NCI-H2196 treated with DMSO at 0.1 percent for 48 hours (cell line): ENCODE measurements at regions not wholly inside any gene's neighbourhood (a gene's known extent, or its start where the extent isn't known, plus 50 kb on each side); places are given as distances from the start of the nearest gene placed in this dataset.
"Not testable (repeated sequence)": the region's sequence is repeated elsewhere in the genome, so short reads cannot be mapped to it uniquely, and the experiment has no call there.

Experiments used
- DNase-seq: peaks from one replicate; lab custom pipeline; 2025; ENCODE audit not compliant: unreplicated experiment; lab: John Stamatoyannopoulos, UW

DNA sequence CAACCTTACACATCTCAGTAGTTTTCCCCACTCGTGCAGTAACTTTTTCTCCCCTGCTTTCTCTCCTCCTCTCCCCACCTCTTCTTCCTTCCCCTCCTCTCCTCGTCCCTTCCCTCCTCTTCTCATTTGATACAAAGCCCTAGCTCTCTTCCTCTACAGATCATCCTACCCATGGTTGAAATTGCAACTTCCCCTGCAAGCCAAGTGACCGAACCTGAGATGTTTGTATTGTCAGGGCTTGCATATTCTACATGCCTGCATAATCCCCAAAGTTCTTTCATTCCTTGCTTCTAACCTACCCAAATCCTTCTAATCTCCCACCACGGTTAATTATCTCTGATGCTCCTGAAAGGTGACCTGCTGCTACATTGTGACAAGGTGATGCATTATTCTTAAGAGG lies 408.6 kb upstream of the AMELY start:
- DNase-seq: not testable (repeated sequence)

DNA sequence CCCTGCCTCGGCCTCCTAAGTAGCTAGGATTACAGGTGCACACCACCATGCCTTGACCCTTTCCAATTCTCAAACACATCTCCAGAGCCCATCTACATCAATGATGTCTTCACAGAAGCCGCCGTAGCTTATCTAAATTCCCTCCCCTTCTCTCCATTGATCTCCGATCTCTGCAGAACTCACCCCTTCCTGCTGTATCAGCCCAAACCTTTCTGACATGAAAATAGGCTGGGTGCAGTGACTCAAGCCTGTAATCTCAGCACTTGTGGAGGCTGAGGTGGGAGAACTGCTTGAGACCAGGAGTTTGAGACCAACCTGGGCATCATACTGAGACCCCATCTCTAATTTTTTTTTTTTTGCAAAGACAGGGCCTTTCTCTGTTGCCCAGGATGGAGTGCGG lies 406.6 kb upstream of the AMELY start:
- DNase-seq: no peak

DNA sequence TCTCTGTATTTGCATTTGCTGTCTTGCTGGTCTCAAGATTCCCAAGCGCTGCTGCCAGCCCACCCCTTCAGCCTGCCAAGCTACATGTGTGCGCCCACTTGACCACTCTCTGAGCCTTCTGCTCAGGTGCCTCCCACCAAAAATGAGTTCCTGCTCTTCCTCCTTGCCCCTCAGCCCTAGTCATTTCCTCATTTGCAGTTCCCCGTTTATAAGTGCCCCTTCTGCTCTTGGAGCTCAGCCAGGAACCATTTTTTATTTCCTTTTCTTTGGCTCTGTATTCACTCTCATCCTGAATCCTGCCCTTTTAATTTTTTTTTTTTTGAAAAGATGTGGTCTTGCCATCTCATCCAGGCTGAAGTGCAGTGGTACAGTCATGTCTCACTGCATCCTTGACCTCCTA lies 406.0 kb upstream of the AMELY start:
- DNase-seq: no peak

DNA sequence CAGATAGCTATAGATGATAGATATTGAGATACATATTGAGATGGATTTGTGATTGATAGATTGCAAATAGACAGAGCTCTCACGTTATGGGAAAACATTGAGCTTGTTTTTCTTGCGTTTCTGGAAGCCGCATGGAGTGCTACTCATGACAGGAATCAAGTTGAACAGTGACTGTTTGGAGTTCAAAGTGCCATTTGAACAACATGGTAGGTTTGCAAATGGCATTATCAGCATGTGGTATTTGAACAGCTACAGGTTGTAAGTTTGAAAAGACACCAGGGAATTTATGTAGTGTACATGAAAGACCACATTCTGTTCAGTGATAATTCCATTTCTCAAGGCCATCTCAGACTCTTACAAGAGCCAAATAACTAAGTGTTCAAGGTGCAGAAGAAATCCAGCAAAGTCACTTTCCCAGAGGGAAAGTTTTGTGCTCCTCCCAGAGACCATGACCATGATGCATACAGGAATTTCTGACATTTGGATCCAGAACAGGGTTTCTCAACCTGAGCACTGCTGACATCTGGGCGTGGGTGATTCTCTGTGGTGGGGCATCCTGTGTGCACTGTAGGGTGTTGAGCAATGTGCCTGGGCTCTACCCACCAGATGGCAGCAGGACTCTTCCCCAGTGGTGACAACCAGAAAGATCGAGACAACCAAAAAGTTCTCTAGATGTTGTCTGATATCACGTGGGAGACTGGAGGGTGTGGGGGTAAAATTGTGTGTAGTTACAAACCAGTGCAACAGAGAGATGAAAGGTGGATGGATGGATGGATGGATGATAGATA lies 399.1 kb upstream of the AMELY start:
- DNase-seq: no peak

DNA sequence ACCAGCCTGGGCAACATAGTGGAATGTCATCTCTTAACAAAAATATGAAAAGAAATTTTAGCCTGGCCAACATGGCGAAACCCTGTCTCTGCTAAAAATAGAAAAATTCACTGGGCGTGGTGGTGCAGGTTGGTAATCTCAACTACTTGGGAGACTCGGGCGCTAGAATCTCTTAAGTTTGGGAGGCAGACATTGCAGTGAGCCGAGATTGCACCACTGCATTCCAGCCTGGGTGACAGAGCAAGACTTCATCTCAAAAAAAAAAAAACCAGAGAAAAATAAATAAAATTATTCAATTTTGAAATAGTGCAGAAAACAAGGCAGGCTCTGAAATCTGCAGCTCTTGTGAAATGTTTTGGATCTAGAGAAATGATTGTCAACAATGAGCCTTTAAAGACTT lies 397.3 kb upstream of the AMELY start:
- no peak for DNase-seq

DNA sequence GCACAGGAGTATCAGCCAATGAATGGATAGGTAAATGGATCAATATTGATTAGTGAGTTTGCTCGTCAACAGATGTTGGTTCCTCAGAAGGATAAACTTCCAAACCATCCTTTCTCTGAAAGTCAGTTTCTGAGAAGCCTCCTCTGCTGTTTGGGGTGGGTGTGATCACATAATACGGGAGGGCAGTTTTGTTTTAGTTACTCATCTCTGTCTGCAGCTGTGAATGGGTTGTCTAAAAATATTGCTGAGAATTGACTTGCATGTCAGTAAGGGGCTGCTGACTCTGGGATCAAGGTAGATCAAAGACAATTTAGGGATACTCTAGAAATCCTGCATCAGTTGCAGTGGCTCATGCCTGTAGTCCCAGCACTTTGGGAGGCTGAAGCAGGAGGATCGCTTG lies 390.8 kb upstream of the AMELY start:
- DNase-seq: no peak

DNA sequence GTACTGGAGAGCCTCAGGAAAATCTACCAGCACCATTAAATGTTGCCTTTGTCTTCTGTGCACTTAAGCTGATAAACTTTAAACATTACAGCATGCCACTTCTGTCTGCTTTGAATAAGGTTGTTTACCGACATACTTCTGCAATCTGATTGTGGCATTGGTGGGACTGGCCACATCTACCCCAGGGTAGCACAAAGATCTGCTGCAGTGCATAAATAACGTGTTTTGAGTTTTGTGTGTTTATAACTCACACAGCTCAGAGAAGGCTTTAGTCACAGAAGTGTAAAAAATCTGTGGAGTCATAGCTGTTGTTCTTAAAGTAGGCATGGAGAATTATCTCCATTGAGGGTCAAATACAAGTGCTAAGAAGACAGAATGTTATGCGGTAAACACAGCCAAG lies 388.4 kb upstream of the AMELY start:
- no peak for DNase-seq

DNA sequence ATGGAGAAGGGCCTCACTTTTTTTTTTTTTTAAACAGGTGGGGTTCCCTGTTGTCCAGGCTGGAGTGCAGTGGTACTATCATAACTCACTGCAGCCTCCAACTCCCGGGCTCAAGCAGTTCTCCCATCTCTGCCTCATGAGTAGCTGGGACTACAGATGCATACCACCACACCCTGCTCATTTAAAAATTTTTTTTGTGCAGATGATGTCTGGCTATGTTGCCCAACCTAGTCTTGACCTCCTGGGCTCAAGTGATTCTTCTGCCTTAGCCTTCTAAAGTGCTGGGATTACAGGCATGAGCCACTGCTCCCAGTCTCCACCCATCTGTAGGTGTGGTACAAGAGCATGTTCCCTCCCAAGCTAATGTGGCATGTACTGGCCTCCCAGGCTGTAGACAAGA lies 380.6 kb upstream of the AMELY start:
- no peak for DNase-seq

DNA sequence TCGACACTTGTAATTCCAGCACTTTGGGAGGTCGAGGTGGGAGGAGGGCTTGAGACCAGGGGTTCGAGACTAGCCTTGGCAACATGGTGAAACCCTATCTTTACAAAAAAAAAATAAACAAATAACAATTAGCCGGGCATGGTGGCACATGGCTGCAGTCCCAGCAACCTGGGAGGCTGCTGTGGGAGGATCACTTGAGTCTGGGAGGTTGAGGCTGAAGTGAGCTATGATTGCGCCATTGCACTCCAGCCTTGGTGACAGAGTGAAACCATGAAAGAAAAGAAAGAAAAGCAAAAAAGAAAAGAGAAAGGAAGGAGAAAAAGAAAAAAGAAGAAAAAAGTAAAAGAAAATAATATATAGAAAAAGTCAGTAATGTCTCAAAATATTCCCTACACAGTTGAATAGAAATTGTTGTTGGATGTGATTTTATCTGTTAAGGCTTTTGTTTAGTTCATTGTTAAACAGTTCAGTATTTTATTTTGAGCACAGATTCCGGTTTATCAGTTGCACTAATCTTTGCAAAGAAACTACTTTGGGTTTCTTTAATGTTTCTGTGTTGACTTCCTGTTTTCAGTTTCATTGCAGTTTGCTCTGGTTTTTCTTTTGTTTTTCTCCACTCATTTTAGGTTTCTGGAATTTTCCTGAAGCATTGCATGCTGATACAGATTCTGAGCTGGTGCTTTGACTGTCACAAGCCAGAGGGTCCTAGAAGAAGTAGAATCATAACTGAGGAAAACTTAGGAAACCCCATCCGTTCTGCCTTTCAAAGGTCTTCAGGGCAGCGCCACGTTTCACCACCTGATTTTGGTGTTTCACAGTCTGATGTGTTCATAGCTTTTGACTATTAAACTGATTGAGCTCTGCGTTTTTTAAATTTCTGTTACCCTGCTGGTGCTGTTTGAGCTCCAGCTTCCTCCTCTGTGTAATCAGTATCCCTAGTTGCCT lies 378.6 kb upstream of the AMELY start:
- DNase-seq: no peak

DNA sequence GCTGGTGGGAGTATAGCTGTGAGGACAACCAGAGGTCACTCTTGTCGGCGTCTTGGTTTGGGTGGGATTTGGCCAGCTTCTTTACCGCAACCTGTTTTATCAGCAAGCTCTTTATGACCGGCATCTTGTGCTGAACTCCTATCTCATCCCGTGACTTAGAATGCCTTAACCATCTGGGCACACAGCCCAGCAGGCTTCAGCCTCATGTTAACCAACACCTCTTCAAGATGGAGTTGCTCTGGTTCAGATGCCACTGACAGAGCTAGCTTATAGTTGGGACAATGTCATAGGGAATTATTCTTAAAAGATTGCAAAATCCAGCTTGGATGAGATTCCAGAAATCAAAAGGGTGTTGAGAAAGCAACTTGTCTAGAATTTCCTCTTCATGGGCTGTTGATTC lies 377.1 kb upstream of the AMELY start:
- DNase-seq: no peak

DNA sequence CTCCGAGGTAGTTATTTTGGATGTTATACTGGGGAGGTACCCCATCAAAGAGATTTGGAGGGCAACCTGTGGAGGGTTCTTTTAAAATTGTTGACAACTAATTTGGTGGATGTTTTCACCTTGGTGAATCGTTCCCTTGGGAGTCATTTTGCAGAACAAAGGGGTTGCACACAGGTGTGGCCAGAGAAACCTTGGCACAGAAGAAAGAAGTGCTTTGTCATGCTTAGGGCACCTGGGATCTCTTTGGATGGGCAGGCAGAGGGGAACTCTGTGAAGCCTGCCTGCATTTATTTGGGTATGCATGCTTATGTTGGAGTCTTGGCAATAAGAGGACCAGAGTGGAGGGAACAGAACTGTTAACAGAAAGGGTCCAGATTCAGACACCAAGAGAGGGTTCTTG lies 376.4 kb upstream of the AMELY start:
- not testable (repeated sequence) for DNase-seq

DNA sequence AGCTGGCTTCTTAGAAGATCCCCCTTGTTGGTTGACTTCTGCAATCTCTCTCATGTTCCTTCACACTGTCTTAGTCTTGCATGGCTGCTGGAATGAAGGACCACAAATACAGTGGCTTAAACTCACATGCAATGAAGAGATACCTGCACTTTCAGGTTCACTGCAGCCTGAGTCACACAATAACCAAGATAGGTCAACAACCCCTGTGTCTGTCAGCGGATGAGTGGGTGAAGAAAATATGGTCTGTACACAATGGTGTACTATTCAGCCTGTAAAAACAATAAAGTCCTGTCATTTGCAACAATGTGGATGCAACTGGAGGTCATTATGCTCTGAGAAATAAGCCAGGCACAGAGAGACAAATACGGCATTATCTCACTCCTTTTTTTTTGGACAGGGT lies 373.8 kb upstream of the AMELY start:
- no peak for DNase-seq

DNA sequence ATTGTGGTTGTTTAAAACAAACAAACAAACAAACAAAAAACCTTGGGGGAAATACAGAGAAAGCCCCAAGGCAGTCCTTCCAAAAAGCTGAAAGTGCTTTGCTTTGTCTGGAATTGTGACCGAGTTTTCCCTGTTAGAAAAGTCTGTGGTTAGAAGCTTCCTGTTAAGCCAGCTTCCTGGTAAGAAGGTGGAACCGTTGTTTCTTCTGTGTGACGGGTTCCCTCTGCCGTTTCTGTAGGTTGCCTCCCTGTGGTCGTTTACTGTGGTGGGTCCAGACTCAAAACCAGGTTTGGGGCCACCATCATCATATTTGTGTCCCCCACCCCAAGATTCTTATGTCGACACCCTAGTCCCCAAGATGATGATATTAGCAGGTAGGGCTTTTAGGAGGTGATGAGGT lies 371.4 kb upstream of the AMELY start:
- no peak for DNase-seq

DNA sequence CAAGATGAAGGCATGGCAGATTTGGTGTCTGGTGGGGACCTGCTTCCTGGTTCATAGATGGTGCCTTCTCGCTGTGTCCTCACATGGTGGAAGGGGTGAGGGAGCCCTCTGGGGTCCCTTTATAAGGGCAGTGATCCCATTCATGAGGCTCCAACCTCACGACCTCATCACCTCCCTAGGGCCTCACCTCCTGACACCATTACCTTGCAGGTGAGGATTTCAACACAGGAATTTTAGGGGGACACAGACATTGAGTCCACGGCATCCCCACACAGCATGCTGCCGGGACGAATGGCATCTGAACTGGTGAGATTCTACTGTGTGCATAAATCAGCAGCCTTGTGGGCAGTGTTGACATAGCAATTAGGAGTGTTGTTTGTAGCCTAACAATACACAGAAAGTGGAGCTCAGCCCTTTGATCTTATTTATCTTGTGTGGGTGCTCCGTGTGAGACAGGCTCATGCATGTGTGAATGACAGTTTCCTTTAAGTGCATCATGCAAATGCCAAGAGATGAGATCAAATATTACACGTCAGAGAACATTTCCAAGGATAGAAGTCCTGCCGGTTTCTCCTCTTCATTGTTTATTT lies 368.7 kb upstream of the AMELY start:
- not testable (repeated sequence) for DNase-seq

DNA sequence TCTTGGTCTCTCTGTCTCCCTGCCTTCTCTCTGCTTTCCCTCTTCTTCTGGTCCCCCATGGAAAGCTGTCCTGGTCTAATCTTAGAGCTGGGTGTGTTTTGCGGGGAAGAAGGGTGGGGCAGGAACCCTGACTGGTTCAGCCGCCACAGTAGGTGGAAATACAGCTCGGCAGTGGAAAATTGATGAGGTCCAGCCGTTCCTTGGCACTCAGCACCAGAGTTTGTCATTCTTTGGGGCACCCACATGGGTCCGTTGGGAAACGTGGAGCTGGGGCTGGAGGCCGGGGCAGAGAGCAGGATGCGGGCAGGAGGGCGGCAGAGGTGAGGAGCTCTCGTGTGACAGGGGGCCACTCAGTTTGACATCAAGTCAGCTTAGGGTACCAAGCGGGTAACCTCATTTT lies 364.2 kb upstream of the AMELY start:
- no peak for DNase-seq

DNA sequence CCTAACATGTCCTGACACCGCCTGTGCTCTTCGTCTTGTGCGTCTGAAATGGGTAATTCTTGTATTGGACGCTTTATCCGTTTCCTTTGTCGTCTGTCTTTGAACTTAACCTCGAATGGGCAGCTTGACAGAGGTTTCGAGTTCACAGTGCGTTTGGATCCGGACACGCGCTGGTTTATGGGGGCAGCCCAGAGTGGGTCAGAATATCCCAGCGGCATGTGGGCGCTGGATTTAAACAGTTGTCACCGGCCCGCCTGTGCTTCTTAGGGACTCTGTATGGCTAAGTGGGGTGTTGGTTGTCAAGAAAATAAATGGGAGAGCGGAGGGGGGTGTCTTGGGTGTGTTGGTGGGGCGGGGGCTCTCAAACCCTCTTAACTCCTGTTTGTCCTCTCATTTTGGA lies 363.5 kb upstream of the AMELY start:
- DNase-seq: no peak

DNA sequence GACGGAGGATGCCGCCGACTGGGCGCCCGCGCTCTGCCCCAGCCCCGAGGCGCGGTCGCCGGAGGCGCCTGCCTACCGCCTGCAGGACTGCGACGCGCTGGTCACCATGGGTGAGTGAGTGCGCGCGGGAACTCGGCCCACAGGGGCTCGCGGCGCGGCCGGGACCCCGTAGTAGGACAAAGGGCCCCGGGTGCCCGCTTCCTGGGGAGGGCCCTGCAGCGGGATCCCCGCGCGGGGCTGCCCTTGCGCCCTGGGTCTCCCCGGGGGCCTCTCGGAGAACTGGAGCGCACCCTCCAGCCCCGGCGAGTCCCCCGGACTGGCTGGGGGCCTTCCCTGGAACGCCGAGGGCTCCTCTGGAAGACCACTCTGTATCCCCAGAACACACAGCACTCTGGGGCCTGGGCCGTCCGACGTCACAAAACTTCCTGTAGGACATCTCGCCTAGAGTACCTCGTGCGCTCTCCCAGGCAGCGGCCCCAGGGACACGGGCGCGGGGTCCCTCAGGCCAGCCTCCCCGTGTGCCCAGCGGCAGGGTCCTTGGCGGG lies 362.9 kb upstream of the AMELY start:
- DNase-seq: no peak

DNA sequence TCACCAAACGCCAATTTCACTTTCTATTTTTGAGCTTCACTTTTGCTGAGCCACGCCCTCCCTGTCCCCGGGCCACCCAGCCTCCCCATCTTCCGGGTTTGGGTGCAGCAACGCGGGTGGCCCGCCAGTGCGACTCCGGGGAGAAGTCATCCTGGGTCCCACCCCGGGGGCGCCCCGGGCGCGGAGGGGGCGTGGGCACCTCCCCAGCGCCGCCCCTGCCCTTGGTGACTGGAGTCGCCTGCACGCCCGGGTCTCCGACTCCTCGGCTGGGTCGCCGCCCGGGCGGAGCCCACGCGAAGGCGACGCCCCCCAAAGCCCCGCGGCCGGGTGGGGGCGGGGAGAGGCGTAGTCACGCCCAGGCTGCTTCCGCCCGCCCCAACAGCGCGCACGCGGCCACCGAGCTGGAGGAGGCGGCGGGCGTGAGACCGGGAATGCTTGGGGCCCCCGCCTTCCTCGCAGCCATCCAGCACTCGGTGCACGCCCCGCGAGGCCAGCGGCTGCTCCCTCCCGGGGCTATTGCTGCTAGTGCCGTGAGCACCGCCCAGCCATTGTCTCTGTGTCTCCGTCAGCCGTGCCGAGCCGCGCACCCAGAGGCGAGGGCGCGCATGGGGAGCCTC lies 362.1 kb upstream of the AMELY start:
- DNase-seq: peak; percentile 27

DNA sequence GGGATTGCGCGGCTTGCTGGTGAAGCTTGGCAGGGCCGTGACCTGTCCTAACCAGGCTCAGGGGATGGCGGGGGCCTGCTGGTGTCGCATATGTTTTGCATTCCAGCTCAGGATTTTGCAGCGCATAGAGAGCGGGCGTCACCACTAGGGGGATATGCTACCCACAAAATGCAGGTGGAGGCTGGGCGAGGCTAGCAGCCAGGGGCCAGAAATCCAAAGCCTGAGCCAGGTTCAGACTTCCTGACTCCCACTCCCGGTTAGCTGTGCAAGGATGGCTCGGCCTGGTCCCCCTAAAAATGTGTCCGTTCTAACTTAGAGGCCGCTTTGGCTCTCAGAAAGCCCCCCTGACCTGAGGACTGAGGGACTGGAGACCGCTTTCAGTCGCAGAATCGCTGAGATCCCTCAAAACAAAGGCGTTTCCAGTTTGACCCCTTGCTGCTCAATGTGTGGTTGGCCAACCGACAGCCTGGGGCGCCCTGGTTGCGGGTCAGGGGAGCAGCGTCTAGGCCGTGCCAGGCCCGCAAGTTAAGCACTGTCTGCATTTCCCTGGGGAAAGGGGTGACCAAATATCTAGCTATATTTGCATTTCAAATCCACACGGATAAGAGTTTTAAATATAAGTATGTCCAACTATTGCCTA lies 361.1 kb upstream of the AMELY start:
- DNase-seq: no peak

DNA sequence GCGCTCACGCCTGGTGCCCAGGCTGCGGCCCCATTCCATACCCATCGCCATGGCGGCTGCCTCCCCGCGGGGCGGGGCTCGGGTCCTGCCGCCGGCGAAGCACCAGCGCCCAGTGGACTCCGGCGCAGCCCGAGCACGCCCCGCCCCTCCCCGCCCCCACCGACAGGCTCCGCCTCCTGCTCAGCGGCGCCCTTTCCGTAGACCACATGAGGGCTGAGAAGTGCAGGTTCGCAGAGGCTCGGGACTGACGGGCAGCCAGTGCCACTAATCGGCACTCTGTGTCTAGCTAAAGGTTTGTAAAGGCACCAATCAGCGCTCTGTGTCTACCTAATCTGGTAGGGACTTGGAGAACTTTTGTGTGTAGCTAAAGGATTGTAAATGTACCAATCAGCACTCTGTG lies 352.2 kb upstream of the AMELY start:
- DNase-seq: no peak

DNA sequence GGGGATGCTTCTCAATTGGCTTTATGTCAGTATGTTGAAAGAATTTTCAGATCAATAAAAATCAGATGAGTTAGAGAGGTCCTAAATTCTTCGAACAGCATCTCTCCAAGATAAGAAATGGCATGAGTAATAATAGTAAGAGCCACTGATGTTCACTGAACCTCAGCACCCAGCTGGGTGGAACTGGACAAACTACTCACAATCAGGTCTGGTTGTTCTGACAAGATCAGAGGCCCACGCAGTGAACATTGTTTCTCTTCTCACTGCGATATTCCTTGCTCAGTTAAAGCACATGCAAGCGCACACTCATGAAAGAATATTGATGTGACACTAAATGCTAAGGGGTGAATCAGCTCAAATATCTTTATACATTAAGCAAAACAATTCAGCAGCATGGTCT lies 351.0 kb upstream of the AMELY start:
- DNase-seq: no peak
